T-helper 2 cell treated with Interferon-gamma antibody and Interleukin-4, amounts not matched to agents 100 ng/mL and 5 ng/mL, for 36 hours (primary cell): ENCODE measurements at regions not wholly inside any gene's neighbourhood (a gene's known extent, or its start where the extent isn't known, plus 50 kb on each side); places are given as distances from the start of the nearest gene placed in this dataset.

Experiments used
- intact Hi-C: fragments of 100-400 bp; cut with micrococcal nuclease; formaldehyde crosslinking; loops from one replicate; pipeline ENCODE4 v1.15.1; 2023

- intact Hi-C loops, result no loop called here
Measured at GRCh38 chr5:44660251-44660650, 148.5 kb upstream of the MRPS30 start.

GRCh38 chr5:44659334-44659733 lies 149.4 kb upstream of the MRPS30 start:
- intact Hi-C loops, result no loop called here

GRCh38 chr5:44652674-44653073 lies 156.1 kb upstream of the MRPS30 start:
- intact Hi-C loops, result no loop called here

- intact Hi-C loops, result no loop called here
Measured at GRCh38 chr5:44646016-44646415, 162.7 kb upstream of the MRPS30 start.

GRCh38 chr5:44645502-44645901 lies 163.2 kb upstream of the MRPS30 start:
- intact Hi-C loops, result no loop called here

GRCh38 chr5:44644628-44645027 lies 164.1 kb upstream of the MRPS30 start:
- intact Hi-C loops, result no loop called here

GRCh38 chr5:44641820-44642219 lies 166.9 kb upstream of the MRPS30 start:
- intact Hi-C loops, result no loop called here

- intact Hi-C loops, result no loop called here
Measured at GRCh38 chr5:44640945-44641456, 167.7 kb upstream of the MRPS30 start.

- intact Hi-C loops, result no loop called here
Measured at GRCh38 chr5:44637916-44638869, 170.6 kb upstream of the MRPS30 start.

- intact Hi-C loops, result no loop called here
Measured at GRCh38 chr5:44632344-44632743, 176.4 kb upstream of the MRPS30 start.

- intact Hi-C loops, result no loop called here
Measured at GRCh38 chr5:44626846-44627245, 181.9 kb upstream of the MRPS30 start.

GRCh38 chr5:44622331-44622730 lies 186.4 kb upstream of the MRPS30 start:
- intact Hi-C loops, result no loop called here

- intact Hi-C loops, result no loop called here
Measured at GRCh38 chr5:44619875-44620610, 188.7 kb upstream of the MRPS30 start.

- intact Hi-C loops, result no loop called here
Measured at GRCh38 chr5:44614845-44615244, 193.9 kb upstream of the MRPS30 start.

GRCh38 chr5:44613936-44614335 lies 194.8 kb upstream of the MRPS30 start:
- intact Hi-C loops, result no loop called here

GRCh38 chr5:44605926-44606325 lies 202.8 kb upstream of the MRPS30 start:
- intact Hi-C loops, result no loop called here

- intact Hi-C loops, result no loop called here
Measured at GRCh38 chr5:44603496-44604272, 205.1 kb upstream of the MRPS30 start.

GRCh38 chr5:44574678-44575077 lies 185.5 kb upstream of the FGF10 start:
- intact Hi-C loops, result no loop called here

GRCh38 chr5:44568519-44568918 lies 179.3 kb upstream of the FGF10 start:
- intact Hi-C loops, result no loop called here

- intact Hi-C loops, result no loop called here
Measured at GRCh38 chr5:44565902-44566301, 176.7 kb upstream of the FGF10 start.

- intact Hi-C loops, result no loop called here
Measured at GRCh38 chr5:44565360-44565759, 176.1 kb upstream of the FGF10 start.
